ENCODE measurements at regions not wholly inside any gene's neighbourhood (a gene's known extent, or its start where the extent isn't known, plus 50 kb on each side); places are given as distances from the start of the nearest gene placed in this dataset.
A peak's percentile ranks its signal among the peaks of the same experiment; 100 is the strongest.

- Mint-ChIP-seq H3K4me3 (no peak overlapping the region), H3K4me1 (peaks cover 0 to 2% (median 0%) of the 10 kb centered on the region in 3 donors), H3K27me3 (no peaks in the 10 kb centered on the region), H3K9me3 (peaks cover 0 to 7% (median 0%) of the 10 kb centered on the region in 3 donors), H3K36me3 (no peaks in the 10 kb centered on the region), H3K27ac (no peak overlapping the region)
Observed at GRCh38 chr7:67453580-67454380, 457.1 kb downstream of the TYW1 start.

GRCh38 chr7:67455508-67455907, 458.9 kb downstream of the TYW1 start:
- no peak overlapping the region for H3K4me3 Mint-ChIP-seq
- H3K27ac Mint-ChIP-seq: no peak overlapping the region
- no peaks in the 10 kb centered on the region for H3K36me3 Mint-ChIP-seq
- peaks cover 0 to 7% (median 0%) of the 10 kb centered on the region in 3 donors for H3K9me3 Mint-ChIP-seq
- H3K27me3 Mint-ChIP-seq: peaks cover 3% of the 10 kb centered on the region
- peaks cover 0 to 2% (median 0%) of the 10 kb centered on the region in 3 donors for H3K4me1 Mint-ChIP-seq

GRCh38 chr7:67462781-67463191, 466.2 kb downstream of the TYW1 start:
- Mint-ChIP-seq H3K36me3 (no peaks in the 10 kb centered on the region), H3K4me3 (no peak overlapping the region), H3K27me3 (peaks cover 6% of the 10 kb centered on the region), H3K27ac (no peak overlapping the region), H3K9me3 (peaks cover 4 to 10% (median 6%) of the 10 kb centered on the region in 3 donors), H3K4me1 (no peaks in the 10 kb centered on the region)

- peaks cover 5 to 13% (median 8%) of the 10 kb centered on the region in 3 donors for H3K9me3 Mint-ChIP-seq
- H3K27me3 Mint-ChIP-seq: peaks cover 6% of the 10 kb centered on the region
- no peaks in the 10 kb centered on the region for H3K36me3 Mint-ChIP-seq
- no peak overlapping the region for H3K4me3 Mint-ChIP-seq
- H3K4me1 Mint-ChIP-seq: no peaks in the 10 kb centered on the region
- no peak overlapping the region for H3K27ac Mint-ChIP-seq
Observed at GRCh38 chr7:67463316-67463715, 466.7 kb downstream of the TYW1 start.

GRCh38 chr7:67463983-67464382, 467.4 kb downstream of the TYW1 start:
- Mint-ChIP-seq H3K36me3 (no peaks in the 10 kb centered on the region), H3K9me3 (peaks cover 8 to 17% (median 12%) of the 10 kb centered on the region in 3 donors), H3K4me3 (no peak overlapping the region), H3K27me3 (peaks cover 6% of the 10 kb centered on the region), H3K27ac (no peak overlapping the region), H3K4me1 (no peaks in the 10 kb centered on the region)

- Mint-ChIP-seq H3K9me3 (peaks cover 12 to 17% (median 16%) of the 10 kb centered on the region in 3 donors), H3K27ac (no peak overlapping the region), H3K36me3 (no peaks in the 10 kb centered on the region), H3K4me1 (no peaks in the 10 kb centered on the region), H3K4me3 (no peak overlapping the region), H3K27me3 (peaks cover 4% of the 10 kb centered on the region)
Observed at GRCh38 chr7:67466109-67466508, 469.5 kb downstream of the TYW1 start.

GRCh38 chr7:67470256-67470751, 473.7 kb downstream of the TYW1 start:
- no peak overlapping the region for H3K27ac Mint-ChIP-seq
- H3K9me3 Mint-ChIP-seq: peaks cover 9 to 12% (median 11%) of the 10 kb centered on the region in 3 donors
- no peaks in the 10 kb centered on the region for H3K4me1 Mint-ChIP-seq
- no peaks in the 10 kb centered on the region for H3K27me3 Mint-ChIP-seq
- H3K36me3 Mint-ChIP-seq: no peaks in the 10 kb centered on the region
- peak overlapping the region in 1 of 4 donors; percentile 31 for H3K4me3 Mint-ChIP-seq

- no peak overlapping the region for H3K4me3 Mint-ChIP-seq
Observed at GRCh38 chr7:67475293-67475692, 478.7 kb downstream of the TYW1 start.

GRCh38 chr7:67478066-67478465, 481.4 kb downstream of the TYW1 start:
- H3K9me3 Mint-ChIP-seq: peaks cover 0 to 6% (median 2%) of the 10 kb centered on the region in 3 donors
- H3K27ac Mint-ChIP-seq: no peak overlapping the region
- peaks cover 0 to 1% (median 0%) of the 10 kb centered on the region in 3 donors for H3K4me1 Mint-ChIP-seq
- no peak overlapping the region for H3K4me3 Mint-ChIP-seq
- H3K36me3 Mint-ChIP-seq: no peaks in the 10 kb centered on the region
- H3K27me3 Mint-ChIP-seq: no peaks in the 10 kb centered on the region

More at GRCh38 chr7:67475293-67475692, 478.7 kb downstream of the TYW1 start:
- H3K9me3 Mint-ChIP-seq: peaks cover 0 to 3% (median 2%) of the 10 kb centered on the region in 3 donors
- no peaks in the 10 kb centered on the region for H3K36me3 Mint-ChIP-seq
- no peaks in the 10 kb centered on the region for H3K27me3 Mint-ChIP-seq
- peaks cover 0 to 1% (median 0%) of the 10 kb centered on the region in 3 donors for H3K4me1 Mint-ChIP-seq
- no peak overlapping the region for H3K27ac Mint-ChIP-seq

GRCh38 chr7:67484244-67484751, 487.7 kb downstream of the TYW1 start:
- peaks cover 2% of the 10 kb centered on the region for H3K27me3 Mint-ChIP-seq
- no peak overlapping the region for H3K27ac Mint-ChIP-seq
- H3K4me3 Mint-ChIP-seq: no peak overlapping the region
- H3K4me1 Mint-ChIP-seq: peaks cover 0 to 4% (median 0%) of the 10 kb centered on the region in 3 donors
- peaks cover 0 to 3% (median 0%) of the 10 kb centered on the region in 3 donors for H3K9me3 Mint-ChIP-seq
- H3K36me3 Mint-ChIP-seq: no peaks in the 10 kb centered on the region

GRCh38 chr7:67486401-67486800, 489.8 kb downstream of the TYW1 start:
- H3K4me3 Mint-ChIP-seq: no peak overlapping the region
- H3K27ac Mint-ChIP-seq: no peak overlapping the region
- peaks cover 2% of the 10 kb centered on the region for H3K27me3 Mint-ChIP-seq
- H3K4me1 Mint-ChIP-seq: peaks cover 0 to 4% (median 0%) of the 10 kb centered on the region in 3 donors
- H3K9me3 Mint-ChIP-seq: peaks cover 0 to 9% (median 3%) of the 10 kb centered on the region in 3 donors
- H3K36me3 Mint-ChIP-seq: no peaks in the 10 kb centered on the region

- Mint-ChIP-seq H3K4me1 (peaks cover 0 to 4% (median 0%) of the 10 kb centered on the region in 3 donors), H3K36me3 (no peaks in the 10 kb centered on the region), H3K27ac (no peak overlapping the region), H3K27me3 (peaks cover 2% of the 10 kb centered on the region), H3K9me3 (peaks cover 0 to 14% (median 4%) of the 10 kb centered on the region in 3 donors), H3K4me3 (no peak overlapping the region)
Observed at GRCh38 chr7:67487316-67487715, 490.7 kb downstream of the TYW1 start.

- H3K27me3 Mint-ChIP-seq: peaks cover 2% of the 10 kb centered on the region
- H3K36me3 Mint-ChIP-seq: no peaks in the 10 kb centered on the region
- peaks cover 4 to 18% (median 8%) of the 10 kb centered on the region in 3 donors for H3K9me3 Mint-ChIP-seq
- no peak overlapping the region for H3K27ac Mint-ChIP-seq
- no peak overlapping the region for H3K4me3 Mint-ChIP-seq
- H3K4me1 Mint-ChIP-seq: peaks cover 0 to 2% (median 0%) of the 10 kb centered on the region in 3 donors
Observed at GRCh38 chr7:67489881-67490280, 493.2 kb downstream of the TYW1 start.

- H3K9me3 Mint-ChIP-seq: peaks cover 4 to 25% (median 13%) of the 10 kb centered on the region in 3 donors
Observed at GRCh38 chr7:67493366-67493765, 496.7 kb downstream of the TYW1 start.

GRCh38 chr7:67496589-67496988, 500.0 kb downstream of the TYW1 start:
- no peak overlapping the region for H3K4me3 Mint-ChIP-seq
- no peaks in the 10 kb centered on the region for H3K36me3 Mint-ChIP-seq
- H3K9me3 Mint-ChIP-seq: peaks cover 4 to 19% (median 13%) of the 10 kb centered on the region in 3 donors
- H3K4me1 Mint-ChIP-seq: peaks cover 0 to 2% (median 0%) of the 10 kb centered on the region in 3 donors
- no peak overlapping the region for H3K27ac Mint-ChIP-seq
- H3K27me3 Mint-ChIP-seq: no peaks in the 10 kb centered on the region

More at GRCh38 chr7:67493366-67493765, 496.7 kb downstream of the TYW1 start:
- no peaks in the 10 kb centered on the region for H3K27me3 Mint-ChIP-seq
- H3K4me1 Mint-ChIP-seq: peaks cover 0 to 2% (median 0%) of the 10 kb centered on the region in 3 donors
- no peak overlapping the region for H3K4me3 Mint-ChIP-seq
- H3K27ac Mint-ChIP-seq: no peak overlapping the region
- no peaks in the 10 kb centered on the region for H3K36me3 Mint-ChIP-seq

All from IgD-negative memory B cell (primary cell).